Stimulated activated CD8-positive, alpha-beta memory T cell treated with anti-CD3 and anti-CD28 coated beads, Interleukin-12 subunit alpha, Interleukin-12 subunit beta, amount 100 ng/mL, for 4 hours (primary cell): ENCODE measurements at regions not wholly inside any gene's neighbourhood (a gene's known extent, or its start where the extent isn't known, plus 50 kb on each side); places are given as distances from the start of the nearest gene placed in this dataset.

Experiments used
- DNase-seq: peaks from one replicate; pipeline ENCODE4 v3.0.0-alpha.2; 2020; ENCODE audit warnings: low read depth

GRCh38 chr9:99590410-99590809, 231.3 kb upstream of the NR4A3 start:
- no peak for DNase-seq

GRCh38 chr9:99590840-99591239, 230.8 kb upstream of the NR4A3 start:
- DNase-seq, result no peak

- DNase-seq, result no peak
Observed at GRCh38 chr9:99591770-99592169, 229.9 kb upstream of the NR4A3 start.

- no peak for DNase-seq
Observed at GRCh38 chr9:99592834-99593574, 228.7 kb upstream of the NR4A3 start.

GRCh38 chr9:99593610-99594009, 228.1 kb upstream of the NR4A3 start:
- no peak for DNase-seq

- DNase-seq, result no peak
Observed at GRCh38 chr9:99594056-99594780, 227.5 kb upstream of the NR4A3 start.

GRCh38 chr9:99595796-99596195, 225.9 kb upstream of the NR4A3 start:
- no peak for DNase-seq

- DNase-seq, result no peak
Observed at GRCh38 chr9:99601571-99602111, 220.0 kb upstream of the NR4A3 start.

GRCh38 chr9:99602854-99603253, 218.8 kb upstream of the NR4A3 start:
- no peak for DNase-seq

- DNase-seq, result no peak
Observed at GRCh38 chr9:99605016-99605743, 216.5 kb upstream of the NR4A3 start.

- DNase-seq, result no peak
Observed at GRCh38 chr9:99606296-99606695, 215.4 kb upstream of the NR4A3 start.

- DNase-seq, result no peak
Observed at GRCh38 chr9:99606957-99607356, 214.7 kb upstream of the NR4A3 start.

GRCh38 chr9:99607842-99608448, 213.7 kb upstream of the NR4A3 start:
- DNase-seq, result no peak

GRCh38 chr9:99614341-99614740, 207.3 kb upstream of the NR4A3 start:
- no peak for DNase-seq

- DNase-seq, result no peak
Observed at GRCh38 chr9:99621040-99621439, 200.6 kb upstream of the NR4A3 start.

- no peak for DNase-seq
Observed at GRCh38 chr9:99622679-99623078, 199.0 kb upstream of the NR4A3 start.

- no peak for DNase-seq
Observed at GRCh38 chr9:99623780-99624364, 197.8 kb upstream of the NR4A3 start.

GRCh38 chr9:99624499-99625233, 197.0 kb upstream of the NR4A3 start:
- DNase-seq, result no peak

GRCh38 chr9:99626426-99626825, 195.3 kb upstream of the NR4A3 start:
- DNase-seq, result no peak

GRCh38 chr9:99628285-99628684, 193.4 kb upstream of the NR4A3 start:
- no peak for DNase-seq
